Posterior cingulate gyrus (tissue), 11 donors: ENCODE measurements at regions not wholly inside any gene's neighbourhood (a gene's known extent, or its start where the extent isn't known, plus 50 kb on each side); places are given as distances from the start of the nearest gene placed in this dataset.

ENCODE experiments used
- DNase-seq, 10 donors: peaks; one replicate each; pipeline versions ENCODE4 v3.0.0 to v3.0.0-alpha.2; 2020 to 2021; ENCODE audit warnings: mixed read lengths in 3 of 10
- intact Hi-C: fragments of 100-400 bp; cut with DNase I; formaldehyde crosslinking; loops from one replicate; pipeline ENCODE4 v1.15.1; 2023

- intact Hi-C loops: no loop called here
Measured at GRCh38 chr3:94179059-94179458, 116.2 kb downstream of the NSUN3 start.

DNA sequence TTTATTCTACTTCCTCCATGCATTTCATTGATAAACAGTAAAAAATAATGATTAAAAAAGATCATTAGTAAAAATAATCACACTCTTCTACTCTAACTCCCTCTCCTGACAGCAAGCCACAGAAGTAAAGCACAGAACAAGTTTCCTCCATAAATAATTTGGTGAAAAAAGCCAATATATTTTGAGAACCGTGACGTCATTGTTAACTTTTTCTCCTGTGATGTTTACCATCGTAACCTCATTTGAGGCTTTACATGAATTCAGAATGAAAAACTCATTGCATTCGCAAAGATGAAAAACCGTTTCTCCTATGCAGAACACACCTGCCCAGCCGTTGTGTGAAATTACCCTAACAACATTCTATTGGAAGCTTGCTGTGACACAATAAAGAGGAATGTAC lies 120.7 kb downstream of the NSUN3 start:
- intact Hi-C loops: no loop called here
- no peak for DNase-seq

More at GRCh38 chr3:94179059-94179458, 116.2 kb downstream of the NSUN3 start:
- DNase-seq: no peak

DNA sequence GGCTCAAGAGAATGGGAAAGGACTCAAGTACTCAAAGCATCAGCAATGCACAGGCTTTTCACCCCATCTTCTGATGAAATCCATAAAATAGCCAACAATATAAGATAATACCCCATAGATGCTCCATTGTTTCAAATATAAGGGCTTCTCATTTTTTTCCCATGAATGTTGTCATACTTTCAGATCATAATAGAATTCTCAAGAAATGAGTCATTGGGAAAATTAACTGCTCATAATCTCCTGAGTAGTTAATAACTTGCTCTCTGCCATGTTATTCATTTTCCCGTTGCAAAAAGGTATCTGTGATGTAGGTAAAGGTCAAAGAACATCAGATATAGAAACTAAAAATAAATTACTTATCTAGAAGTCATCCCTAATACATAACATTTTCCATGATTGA lies 121.9 kb downstream of the NSUN3 start:
- DNase-seq: no peak
- intact Hi-C loops: no loop called here

DNA sequence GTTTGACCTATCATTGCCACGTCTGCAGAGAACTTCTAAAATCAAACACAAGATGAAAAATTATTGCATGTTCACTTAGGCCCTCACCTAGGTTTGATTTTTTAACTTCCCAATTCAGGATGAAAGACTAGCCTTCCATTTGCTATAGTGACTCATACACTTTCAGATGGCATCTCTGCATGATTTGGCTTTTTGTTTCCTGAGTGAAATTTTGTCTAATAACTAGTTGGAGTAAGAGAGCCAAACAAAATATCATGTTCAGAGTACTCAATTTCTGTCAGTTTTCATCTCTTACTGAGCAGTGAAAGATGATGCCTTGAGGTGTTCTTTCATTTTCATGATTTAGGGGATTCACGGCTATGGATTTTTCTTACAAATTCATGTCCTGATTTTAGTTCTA lies 122.9 kb downstream of the NSUN3 start:
- DNase-seq: no peak
- intact Hi-C loops: no loop called here

- intact Hi-C loops: no loop called here
- no peak for DNase-seq
Measured at GRCh38 chr3:94187697-94188096, 124.8 kb downstream of the NSUN3 start.

GRCh38 chr3:94195381-94195780 lies 132.5 kb downstream of the NSUN3 start:
- DNase-seq: no peak
- intact Hi-C loops: no loop called here

GRCh38 chr3:94206291-94206690 lies 143.4 kb downstream of the NSUN3 start:
- DNase-seq: no peak
- intact Hi-C loops: no loop called here

- no peak for DNase-seq
- intact Hi-C loops: no loop called here
Measured at GRCh38 chr3:94210256-94210655, 147.4 kb downstream of the NSUN3 start.

- DNase-seq: peak in 1 of 10 donors; percentile 41
- intact Hi-C loops: no loop called here
Measured at GRCh38 chr3:94217406-94217805, 154.5 kb downstream of the NSUN3 start.

DNA sequence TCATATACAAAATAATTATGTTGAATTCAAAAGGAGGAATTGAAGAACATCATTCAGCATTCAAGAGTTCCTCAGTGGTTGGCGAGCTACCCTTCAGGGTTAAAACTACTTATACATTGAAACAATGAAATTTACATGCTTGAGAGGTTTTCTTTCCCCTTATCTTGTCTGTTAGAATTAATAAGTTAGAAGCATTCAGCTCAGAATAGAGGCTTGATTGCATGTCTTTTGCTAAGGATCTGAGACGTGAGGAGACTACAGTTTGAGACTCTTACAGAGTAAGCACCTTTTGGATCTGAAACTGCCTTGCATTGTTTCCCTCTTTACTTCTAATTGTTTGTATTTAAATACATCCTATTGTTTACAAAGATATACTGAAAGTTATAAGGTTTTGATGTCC lies 157.6 kb downstream of the NSUN3 start:
- intact Hi-C loops: loop anchor here (10.0 kb wide), 1 partner anchor 66 kb away; no protein-coding TSS in a partner anchor
- no peak for DNase-seq

- no peak for DNase-seq
Measured at GRCh38 chr3:94221829-94222228, 159.0 kb downstream of the NSUN3 start.

DNA sequence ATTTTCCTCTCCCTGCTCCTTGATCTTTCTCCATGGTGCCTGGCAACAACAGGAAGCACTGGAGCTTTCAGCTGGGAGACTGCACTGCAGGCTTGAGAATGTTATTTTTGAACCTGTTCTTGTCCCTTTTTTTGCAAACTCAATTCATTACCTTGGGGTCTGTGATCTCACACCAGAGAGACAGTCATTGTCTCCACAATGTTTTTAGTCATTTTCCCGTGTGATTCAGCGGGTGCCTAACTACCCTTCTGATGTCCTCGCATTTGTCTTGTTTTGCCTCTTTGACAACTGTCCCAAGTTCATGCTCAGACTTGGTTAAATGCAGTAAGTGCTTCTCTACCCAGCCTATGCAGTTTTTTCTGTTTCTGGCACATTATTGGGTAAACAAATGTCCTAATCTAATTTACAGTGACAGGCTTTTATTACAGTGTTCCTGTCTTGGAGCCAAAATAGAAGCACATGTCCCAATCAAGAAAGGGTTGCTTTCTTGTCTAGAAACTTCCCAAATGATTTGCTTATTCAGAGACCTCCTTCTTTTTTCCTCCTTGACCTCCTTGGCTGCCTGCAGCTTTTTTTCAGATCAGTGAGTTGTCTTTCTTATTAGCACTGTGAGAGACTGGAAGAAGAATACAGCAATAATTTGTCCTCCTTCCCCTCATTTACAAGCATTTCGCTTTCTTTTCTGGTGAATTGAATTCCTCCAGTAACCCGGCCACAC lies 162.4 kb downstream of the NSUN3 start:
- no peak for DNase-seq
- intact Hi-C loops: loop anchor here (10.0 kb wide), 1 partner anchor 71 kb away; no protein-coding TSS in a partner anchor

More at GRCh38 chr3:94221829-94222228, 159.0 kb downstream of the NSUN3 start:
- intact Hi-C loops: loop anchor here (10.0 kb wide), 1 partner anchor 67 kb away; no protein-coding TSS in a partner anchor

GRCh38 chr3:94226078-94226477 lies 163.2 kb downstream of the NSUN3 start:
- intact Hi-C loops: loop anchor here (10.0 kb wide), 1 partner anchor 71 kb away; no protein-coding TSS in a partner anchor
- no peak for DNase-seq

- DNase-seq: no peak
- intact Hi-C loops: no loop called here
Measured at GRCh38 chr3:94232921-94233320, 170.1 kb downstream of the NSUN3 start.

DNA sequence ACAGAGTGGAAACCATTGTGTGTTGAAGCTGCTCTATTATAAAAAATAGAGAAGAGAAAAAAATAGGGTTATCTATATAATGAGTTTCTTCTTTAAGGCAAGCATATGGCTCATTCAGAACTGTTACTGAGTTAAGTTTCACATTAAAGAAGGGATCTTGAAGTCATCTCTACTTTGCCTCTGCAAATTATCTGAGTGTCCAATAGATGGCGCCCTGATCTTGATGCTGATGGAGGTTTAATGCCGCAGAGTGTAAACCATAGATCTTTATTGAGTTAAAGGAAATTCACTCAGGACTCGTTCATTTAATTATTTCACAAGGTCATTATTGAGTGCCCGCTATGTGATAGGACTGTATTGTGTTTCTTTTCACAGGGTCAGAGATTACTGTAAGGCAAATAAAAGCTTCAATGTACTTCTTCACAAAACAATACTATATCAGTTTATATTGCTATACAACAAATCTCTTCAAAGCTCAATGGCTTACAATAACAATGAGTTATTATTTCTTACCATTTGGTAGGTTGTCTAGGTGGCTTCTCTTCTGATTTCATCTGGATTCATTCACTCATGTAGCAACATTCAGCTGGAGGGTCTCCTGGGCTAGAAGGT lies 171.4 kb downstream of the NSUN3 start:
- intact Hi-C loops: no loop called here
- no peak for DNase-seq

GRCh38 chr3:94241986-94242385 lies 179.1 kb downstream of the NSUN3 start:
- intact Hi-C loops: no loop called here

DNA sequence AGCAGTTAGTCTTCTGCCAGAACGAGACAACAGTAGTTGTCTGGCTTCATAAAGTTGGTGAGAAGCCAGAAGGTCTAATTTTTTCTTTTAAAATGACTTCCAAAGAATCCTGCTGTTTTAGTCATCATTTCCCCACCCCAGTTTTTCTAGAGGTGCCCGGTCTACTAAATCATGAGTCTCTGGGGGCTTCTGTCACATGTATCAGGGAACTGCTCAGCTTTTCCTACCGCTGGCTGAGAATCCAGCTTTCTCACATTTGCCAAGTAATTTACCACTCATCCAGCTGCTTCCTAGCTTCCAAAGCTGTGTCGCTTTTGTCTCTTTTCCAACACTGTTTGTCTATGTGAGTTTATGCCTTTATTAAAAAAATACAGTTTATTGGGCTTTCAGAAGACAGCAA lies 183.3 kb downstream of the NSUN3 start:
- no peak for DNase-seq
- intact Hi-C loops: no loop called here

More at GRCh38 chr3:94241986-94242385, 179.1 kb downstream of the NSUN3 start:
- DNase-seq: no peak

GRCh38 chr3:94248042-94248441 lies 185.2 kb downstream of the NSUN3 start:
- intact Hi-C loops: no loop called here
- DNase-seq: no peak

DNA sequence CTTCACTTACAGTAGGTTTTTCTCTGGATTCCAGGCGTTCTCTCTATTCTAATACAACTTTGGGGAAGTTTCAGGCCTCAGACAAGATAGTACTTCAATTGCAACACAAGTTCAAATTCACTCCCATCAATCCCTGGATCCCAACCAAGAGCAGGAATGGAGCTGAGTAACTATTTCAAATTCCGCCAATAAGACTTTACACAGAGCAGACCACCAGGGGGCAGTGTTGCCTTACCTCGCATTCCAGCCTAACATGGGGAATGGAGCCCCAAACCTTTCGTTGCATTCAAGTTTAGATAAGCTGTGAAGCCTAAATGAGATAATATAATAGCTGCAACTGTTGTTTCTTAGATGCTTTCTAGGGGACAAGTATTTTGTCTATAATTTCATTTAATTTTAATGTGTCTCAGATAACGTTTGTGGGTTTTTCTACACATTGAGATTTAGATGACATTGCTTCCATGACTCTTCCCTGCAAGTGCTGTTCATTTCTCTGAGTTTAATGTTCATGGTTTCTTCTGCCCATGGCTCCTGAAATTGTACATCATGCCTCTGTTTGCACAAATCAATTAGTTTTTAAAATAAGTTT lies 186.7 kb downstream of the NSUN3 start:
- peak in 7 of 10 donors; percentile 38 to 87 (median 73) for DNase-seq
- intact Hi-C loops: no loop called here

- DNase-seq: no peak
- intact Hi-C loops: no loop called here
Measured at GRCh38 chr3:94251566-94251965, 188.7 kb downstream of the NSUN3 start.

DNA sequence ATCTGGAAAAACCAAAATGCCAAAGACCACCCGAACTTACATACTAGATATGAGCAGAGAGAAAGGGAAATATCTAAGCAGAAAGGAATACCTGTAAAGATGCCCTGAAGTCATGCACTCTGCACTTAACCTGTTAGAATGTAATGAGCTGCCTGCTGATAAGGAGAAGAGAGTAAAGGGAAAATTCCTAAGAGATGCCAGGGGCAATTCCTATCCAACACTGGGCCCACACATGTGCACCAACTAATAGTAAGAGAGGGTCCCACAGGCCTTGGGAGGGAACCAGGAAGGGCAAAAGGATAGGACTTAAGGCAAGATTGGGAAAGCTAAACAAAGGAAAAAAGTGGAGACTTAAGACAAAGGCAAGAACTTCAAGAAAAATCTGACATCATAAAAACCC lies 189.5 kb downstream of the NSUN3 start:
- intact Hi-C loops: no loop called here
- no peak for DNase-seq
